PC-9 (cell line): ENCODE measurements at regions not wholly inside any gene's neighbourhood (a gene's known extent, or its start where the extent isn't known, plus 50 kb on each side); places are given as distances from the start of the nearest gene placed in this dataset.
"Not testable (repeated sequence)": the region's sequence is repeated elsewhere in the genome, so short reads cannot be mapped to it uniquely, and the experiment has no call there.

Experiments used
- BruUV-seq: library from RNA; stranded (reverse); fragments of 400-500 nt; replicated peaks from 2 replicates; lab custom pipeline; 2021; lab: Mats Ljungman, UMichigan
- CTCF ChIA-PET: fragments of 300-600 bp; sonication (Branson Sonifier 250); formaldehyde crosslinking; loops from one replicate; lab custom pipeline; 2022; ENCODE audit warnings: antibody characterized with exemption; lab: Charles Lee
- POLR2A ChIA-PET: fragments of 300-600 bp; sonication (Branson Sonifier 250); formaldehyde crosslinking; loops from one replicate; lab custom pipeline; 2022; ENCODE audit warnings: antibody characterized with exemption; ENCODE audit not compliant: unreplicated experiment; lab: Charles Lee
- DNase-seq, 2 experiments: peaks; one replicate each; pipeline versions ENCODE4 v3.0.0 to v3.0.0-alpha.2; 2015 to 2022; ENCODE audit warnings: mixed read lengths in 1 of 2
- H2AFZ ChIP-seq: fragments of 200-600 bp; sonication (generic); 2 replicates; pipeline ENCODE4 v1.8.1; 2017; ENCODE audit warnings: antibody characterized with exemption
- H3F3A ChIP-seq: fragments of 200-600 bp; sonication (generic); 2 replicates; pipeline ENCODE4 v1.8.1; 2017; ENCODE audit warnings: antibody characterized with exemption, mild to moderate bottlenecking, low read depth; ENCODE audit not compliant: insufficient read depth
- H3K27ac ChIP-seq: fragments of 200-600 bp; sonication (generic); 2 replicates; pipeline ENCODE4 v1.6.1; 2016; ENCODE audit warnings: mixed run types
- H3K27me3 ChIP-seq: fragments of 200-600 bp; sonication (generic); 2 replicates; pipeline ENCODE4 v1.6.1; 2016; ENCODE audit warnings: low read depth, mixed run types; ENCODE audit not compliant: insufficient read depth
- H3K36me3 ChIP-seq: fragments of 200-600 bp; sonication (generic); 2 replicates; pipeline ENCODE4 v1.6.1; 2016; ENCODE audit warnings: low read depth, mixed run types
- H3K4me1 ChIP-seq: fragments of 200-600 bp; sonication (generic); replicated peaks from 2 replicates; pipeline ENCODE4 v1.6.1; 2016; ENCODE audit warnings: mixed run types; ENCODE audit not compliant: insufficient read depth
- H3K4me2 ChIP-seq: fragments of 200-600 bp; sonication (generic); 2 replicates; pipeline ENCODE4 v1.6.1; 2017; ENCODE audit warnings: mixed run types
- H3K4me3 ChIP-seq: fragments of 200-600 bp; sonication (generic); 2 replicates; pipeline ENCODE4 v1.6.1; 2016; ENCODE audit warnings: mixed run types
- H3K79me2 ChIP-seq: fragments of 200-600 bp; sonication (generic); 2 replicates; pipeline ENCODE4 v1.6.1; 2017; ENCODE audit warnings: low read depth, mixed run types
- H3K9me2 ChIP-seq: fragments of 200-600 bp; sonication (generic); 2 replicates; pipeline ENCODE4 v1.8.1; 2017; ENCODE audit warnings: mild to moderate bottlenecking; ENCODE audit not compliant: insufficient read depth
- H3K9me3 ChIP-seq: fragments of 200-600 bp; sonication (generic); 2 replicates; pipeline ENCODE4 v1.8.1; 2016; ENCODE audit warnings: low read depth; ENCODE audit not compliant: insufficient read depth
- H4K20me1 ChIP-seq: fragments of 200-600 bp; sonication (generic); 2 replicates; pipeline ENCODE4 v1.8.1; 2017; ENCODE audit not compliant: insufficient read depth
- CTCF ChIP-seq: fragments of 200-600 bp; sonication (generic); conservative IDR thresholded peaks from 2 replicates; pipeline ENCODE4 v1.6.1; 2017; ENCODE audit warnings: mixed run types, antibody characterized with exemption, mild to moderate bottlenecking, moderate library complexity
- EZH2 ChIP-seq: fragments of 200-600 bp; sonication (generic); IDR thresholded peaks from 2 replicates; pipeline ENCODE4 v1.8.0; 2017; ENCODE audit warnings: antibody characterized with exemption, low read depth
- intact Hi-C: fragments of 100-400 bp; cut with micrococcal nuclease; formaldehyde crosslinking; loops from one replicate; pipeline ENCODE4 v1.10.0; 2022; ENCODE audit not compliant: unreplicated experiment

GRCh38 chr2:48205137-48205798 lies 109.2 kb upstream of the FOXN2 start:
- no TSS peak for BruUV-seq

GRCh38 chr2:48206056-48206656 lies 108.3 kb upstream of the FOXN2 start:
- H3K4me3 ChIP-seq, DNase-seq, intact Hi-C loops, H3K27ac ChIP-seq, H3F3A ChIP-seq, POLR2A ChIA-PET, H3K9me2 ChIP-seq, H3K4me2 ChIP-seq, H3K79me2 ChIP-seq, H2AFZ ChIP-seq, BruUV-seq, H4K20me1 ChIP-seq, H3K27me3 ChIP-seq, H3K9me3 ChIP-seq, H3K4me1 ChIP-seq, CTCF ChIA-PET, H3K36me3 ChIP-seq: not testable (repeated sequence)

More at GRCh38 chr2:48205137-48205798, 109.2 kb upstream of the FOXN2 start:
- no peak overlapping the region for H3K4me2 ChIP-seq
- H3K27me3 ChIP-seq: no peaks in the 10 kb centered on the region
- ChIA-PET CTCF (no interaction called here), POLR2A (no interaction called here)
- no peak for DNase-seq
- no peaks in the 10 kb centered on the region for H3K79me2 ChIP-seq
- intact Hi-C loops: no loop called here
- no peak overlapping the region for H2AFZ ChIP-seq
- H3K4me1 ChIP-seq: no peaks in the 10 kb centered on the region
- H3K9me2 ChIP-seq: no peaks in the 10 kb centered on the region
- H3K9me3 ChIP-seq: no peaks in the 10 kb centered on the region
- no peaks in the 10 kb centered on the region for H4K20me1 ChIP-seq
- no peak overlapping the region for H3K4me3 ChIP-seq
- no peak overlapping the region for H3K27ac ChIP-seq
- H3K36me3 ChIP-seq: no peaks in the 10 kb centered on the region
- H3F3A ChIP-seq: no peaks in the 10 kb centered on the region
- TF ChIP-seq EZH2 (no peak), CTCF (no peak)

GRCh38 chr2:48207201-48207641 lies 107.3 kb upstream of the FOXN2 start:
- DNase-seq: no peak
- ChIA-PET CTCF (interaction anchor here (0.6 kb wide), 1 partner anchor 100 kb away, joined by 7 read pairs; no protein-coding TSS in a partner anchor), POLR2A (no interaction called here)
- Histone ChIP-seq H3K36me3 (no peaks in the 10 kb centered on the region), H3K4me1 (no peaks in the 10 kb centered on the region), H3K9me3 (no peaks in the 10 kb centered on the region), H3K4me3 (no peak overlapping the region), H3K27ac (no peak overlapping the region), H3K79me2 (no peaks in the 10 kb centered on the region), H3K27me3 (no peaks in the 10 kb centered on the region), H3K4me2 (no peak overlapping the region), H2AFZ (no peak overlapping the region), H3F3A (no peaks in the 10 kb centered on the region), H3K9me2 (no peaks in the 10 kb centered on the region), H4K20me1 (no peaks in the 10 kb centered on the region)
- BruUV-seq: no TSS peak
- TF ChIP-seq EZH2: no peak
- no peak for TF ChIP-seq CTCF
- intact Hi-C loops: no loop called here
